ENCODE measurements at regions not wholly inside any gene's neighbourhood (a gene's known extent, or its start where the extent isn't known, plus 50 kb on each side); places are given as distances from the start of the nearest gene placed in this dataset.
A peak's percentile ranks its signal among the peaks of the same experiment; 100 is the strongest.
"Not testable (repeated sequence)": the region's sequence is repeated elsewhere in the genome, so short reads cannot be mapped to it uniquely, and the experiment has no call there.

GRCh38 chr7:21318916-21319270 is 109.0 kb upstream of the SP4 start:
- Mint-ChIP-seq H3K27ac (no peak overlapping the region), H3K4me1 (ENCODE audit: low read depth) (no peaks in the 10 kb centered on the region), H3K4me3 (no peak overlapping the region), H3K36me3 (ENCODE audit: low read depth) (no peaks in the 10 kb centered on the region), H3K27me3 (ENCODE audit: insufficient read depth) (peaks cover 8% of the 10 kb centered on the region), H3K9me3 (peaks cover 3% of the 10 kb centered on the region)
- no peak for DNase-seq (ENCODE audit: low spot score)
- intact Hi-C loops (cut with micrococcal nuclease) = no loop called here

- H3K27ac Mint-ChIP-seq = no peak overlapping the region
- no peak overlapping the region for H3K4me3 Mint-ChIP-seq
- peaks cover 16% of the 10 kb centered on the region for H3K9me3 Mint-ChIP-seq
Observed at GRCh38 chr7:21326241-21326640, 101.6 kb upstream of the SP4 start.

GRCh38 chr7:21326921-21327320 is 101.0 kb upstream of the SP4 start:
- intact Hi-C loops (cut with micrococcal nuclease) = no loop called here
- Mint-ChIP-seq H3K4me3 (no peak overlapping the region), H3K4me1 (ENCODE audit: low read depth) (no peaks in the 10 kb centered on the region), H3K27me3 (ENCODE audit: insufficient read depth) (no peaks in the 10 kb centered on the region), H3K9me3 (peaks cover 16% of the 10 kb centered on the region), H3K27ac (no peak overlapping the region), H3K36me3 (ENCODE audit: low read depth) (no peaks in the 10 kb centered on the region)
- no peak for DNase-seq (ENCODE audit: low spot score)

More at GRCh38 chr7:21326241-21326640, 101.6 kb upstream of the SP4 start:
- intact Hi-C loops (cut with micrococcal nuclease) = no loop called here
- no peaks in the 10 kb centered on the region for H3K27me3 Mint-ChIP-seq (ENCODE audit: insufficient read depth)
- DNase-seq (ENCODE audit: low spot score) = no peak
- H3K36me3 Mint-ChIP-seq (ENCODE audit: low read depth) = no peaks in the 10 kb centered on the region
- no peaks in the 10 kb centered on the region for H3K4me1 Mint-ChIP-seq (ENCODE audit: low read depth)

GRCh38 chr7:21327422-21328409 is 100.2 kb upstream of the SP4 start:
- DNase-seq (ENCODE audit: low spot score) = no peak
- Mint-ChIP-seq H3K4me1 (ENCODE audit: low read depth) (no peaks in the 10 kb centered on the region), H3K9me3 (peaks cover 16% of the 10 kb centered on the region), H3K4me3 (no peak overlapping the region), H3K36me3 (ENCODE audit: low read depth) (no peaks in the 10 kb centered on the region), H3K27ac (no peak overlapping the region), H3K27me3 (ENCODE audit: insufficient read depth) (no peaks in the 10 kb centered on the region)
- intact Hi-C loops (cut with micrococcal nuclease) = no loop called here

GRCh38 chr7:21330462-21331178 is 97.3 kb upstream of the SP4 start:
- Mint-ChIP-seq H3K27me3 (ENCODE audit: insufficient read depth) (no peaks in the 10 kb centered on the region), H3K9me3 (peaks cover 19% of the 10 kb centered on the region), H3K4me1 (ENCODE audit: low read depth) (peaks cover 10% of the 10 kb centered on the region), H3K36me3 (ENCODE audit: low read depth) (peaks cover 5% of the 10 kb centered on the region), H3K27ac (no peak overlapping the region), H3K4me3 (no peak overlapping the region)
- intact Hi-C loops (cut with micrococcal nuclease) = no loop called here
- DNase-seq (ENCODE audit: low spot score) = no peak

- H3K4me1 Mint-ChIP-seq (ENCODE audit: low read depth) = peaks cover 48% of the 10 kb centered on the region
- no peak overlapping the region for H3K4me3 Mint-ChIP-seq
- intact Hi-C loops (cut with micrococcal nuclease) = no loop called here
- no peak overlapping the region for H3K27ac Mint-ChIP-seq
- H3K27me3 Mint-ChIP-seq (ENCODE audit: insufficient read depth) = no peaks in the 10 kb centered on the region
- DNase-seq (ENCODE audit: low spot score) = no peak
- H3K36me3 Mint-ChIP-seq (ENCODE audit: low read depth) = peaks cover 22% of the 10 kb centered on the region
- peaks cover 17% of the 10 kb centered on the region for H3K9me3 Mint-ChIP-seq
Observed at GRCh38 chr7:21334906-21335305, 93.0 kb upstream of the SP4 start.

GRCh38 chr7:21336743-21337142 is 91.1 kb upstream of the SP4 start:
- Mint-ChIP-seq H3K4me1 (ENCODE audit: low read depth) (peaks cover 66% of the 10 kb centered on the region), H3K27me3 (ENCODE audit: insufficient read depth) (no peaks in the 10 kb centered on the region), H3K27ac (no peak overlapping the region), H3K4me3 (no peak overlapping the region), H3K9me3 (peaks cover 34% of the 10 kb centered on the region), H3K36me3 (ENCODE audit: low read depth) (peaks cover 34% of the 10 kb centered on the region)
- no peak for DNase-seq (ENCODE audit: low spot score)
- intact Hi-C loops (cut with micrococcal nuclease) = no loop called here

GRCh38 chr7:21338728-21339164 is 89.1 kb upstream of the SP4 start:
- H3K9me3 Mint-ChIP-seq = peaks cover 44% of the 10 kb centered on the region
- peaks cover 84% of the 10 kb centered on the region for H3K4me1 Mint-ChIP-seq (ENCODE audit: low read depth)
- peak overlapping the region; percentile 25 for H3K4me3 Mint-ChIP-seq
- no peaks in the 10 kb centered on the region for H3K27me3 Mint-ChIP-seq (ENCODE audit: insufficient read depth)
- H3K36me3 Mint-ChIP-seq (ENCODE audit: low read depth) = peaks cover 42% of the 10 kb centered on the region
- peak; percentile 57 for DNase-seq (ENCODE audit: low spot score)
- intact Hi-C loops (cut with micrococcal nuclease) = loop anchor here (1.0 to 2.0 kb wide), 7 partner anchors 17 to 601 kb away; no protein-coding TSS in a partner anchor
- H3K27ac Mint-ChIP-seq = peak overlapping the region; percentile 92

- H3K27me3 Mint-ChIP-seq (ENCODE audit: insufficient read depth); H3K27ac Mint-ChIP-seq; intact Hi-C loops (cut with micrococcal nuclease); H3K4me3 Mint-ChIP-seq; DNase-seq (ENCODE audit: low spot score): not testable (repeated sequence)
- H3K9me3 Mint-ChIP-seq = peaks cover 35% of the 10 kb centered on the region
- peaks cover 35% of the 10 kb centered on the region for H3K36me3 Mint-ChIP-seq (ENCODE audit: low read depth)
- peaks cover 59% of the 10 kb centered on the region for H3K4me1 Mint-ChIP-seq (ENCODE audit: low read depth)
Observed at GRCh38 chr7:21344900-21345299, 83.0 kb upstream of the SP4 start.

GRCh38 chr7:21345361-21345760 is 82.5 kb upstream of the SP4 start:
- DNase-seq (ENCODE audit: low spot score) = no peak
- H3K27ac Mint-ChIP-seq = no peak overlapping the region
- H3K27me3 Mint-ChIP-seq (ENCODE audit: insufficient read depth) = no peaks in the 10 kb centered on the region
- intact Hi-C loops (cut with micrococcal nuclease) = no loop called here
- peaks cover 31% of the 10 kb centered on the region for H3K9me3 Mint-ChIP-seq
- no peak overlapping the region for H3K4me3 Mint-ChIP-seq
- peaks cover 54% of the 10 kb centered on the region for H3K4me1 Mint-ChIP-seq (ENCODE audit: low read depth)
- H3K36me3 Mint-ChIP-seq (ENCODE audit: low read depth) = peaks cover 30% of the 10 kb centered on the region

GRCh38 chr7:21346297-21346696 is 81.6 kb upstream of the SP4 start:
- no peak overlapping the region for H3K4me3 Mint-ChIP-seq
- H3K36me3 Mint-ChIP-seq (ENCODE audit: low read depth) = peaks cover 23% of the 10 kb centered on the region
- DNase-seq (ENCODE audit: low spot score) = no peak
- H3K9me3 Mint-ChIP-seq = peaks cover 22% of the 10 kb centered on the region
- H3K27me3 Mint-ChIP-seq (ENCODE audit: insufficient read depth) = no peaks in the 10 kb centered on the region
- no peak overlapping the region for H3K27ac Mint-ChIP-seq
- H3K4me1 Mint-ChIP-seq (ENCODE audit: low read depth) = peaks cover 52% of the 10 kb centered on the region
- intact Hi-C loops (cut with micrococcal nuclease) = no loop called here

- Mint-ChIP-seq H3K27me3 (ENCODE audit: insufficient read depth) (no peaks in the 10 kb centered on the region), H3K27ac (peak overlapping the region; percentile 96), H3K36me3 (ENCODE audit: low read depth) (peaks cover 13% of the 10 kb centered on the region), H3K4me1 (ENCODE audit: low read depth) (peaks cover 69% of the 10 kb centered on the region), H3K9me3 (peaks cover 6% of the 10 kb centered on the region), H3K4me3 (peak overlapping the region; percentile 67)
- no peak for DNase-seq (ENCODE audit: low spot score)
- intact Hi-C loops (cut with micrococcal nuclease) = loop anchor here (10.0 kb wide), 1 partner anchor 1322 kb away; no protein-coding TSS in a partner anchor
Observed at GRCh38 chr7:21352540-21353387, 75.1 kb upstream of the SP4 start.
